Gastroesophageal sphincter (tissue), 4 donors: ENCODE measurements at regions not wholly inside any gene's neighbourhood (a gene's known extent, or its start where the extent isn't known, plus 50 kb on each side); places are given as distances from the start of the nearest gene placed in this dataset.
A peak's percentile ranks its signal among the peaks of the same experiment; 100 is the strongest.

Experiments
- ATAC-seq: fragments of 150-250 bp; one replicate; pipeline ENCODE4 v1.9.1; 2016; ENCODE audit warnings: mild to moderate bottlenecking, moderate library complexity
- H3K27ac ChIP-seq, 4 donors: fragments of 200-600 bp; sonication (generic) in 3 of 4; 1 replicate in 3 of 4; 2 replicates in 1 of 4; pipeline ENCODE4 v1.5.1; 2016 to 2019
- H3K27me3 ChIP-seq: fragments of 200-600 bp; sonication (generic); one replicate; pipeline ENCODE4 v1.5.1; 2019
- H3K36me3 ChIP-seq, 2 donors: fragments of 200-600 bp; sonication (generic); one replicate each; pipeline ENCODE4 v1.5.1; 2019; ENCODE audit warnings: control low read depth in 1 of 2
- H3K4me1 ChIP-seq, 3 donors: fragments of 200-600 bp; sonication (generic); 1 replicate in 2 of 3; 2 replicates in 1 of 3; pipeline ENCODE4 v1.5.1; 2016 to 2019; ENCODE audit warnings: control low read depth in 2 of 3
- H3K4me3 ChIP-seq, 2 donors: fragments of 200-600 bp; sonication (generic); one replicate each; pipeline ENCODE4 v1.5.1; 2019; ENCODE audit warnings: mild to moderate bottlenecking in 1 of 2, moderate library complexity in 1 of 2
- H3K9me3 ChIP-seq, 3 donors: fragments of 200-600 bp; sonication (generic); one replicate each; pipeline ENCODE4 v1.5.1; 2017 to 2019; ENCODE audit warnings: control low read depth in 2 of 3
- EP300 ChIP-seq: sonication (generic); formaldehyde crosslinking; IDR thresholded peaks from one replicate; pipeline ENCODE4 v1.6.1; 2017; ENCODE audit warnings: antibody characterized with exemption, mild to moderate bottlenecking
- POLR2A ChIP-seq, 2 donors: fragments of 450-650 bp; IDR thresholded peaks; one replicate each; pipeline ENCODE4 v1.6.1; 2017; ENCODE audit warnings: antibody characterized with exemption in 2 of 2, mild to moderate bottlenecking in 2 of 2, moderate library complexity in 1 of 2
- POLR2AphosphoS5 ChIP-seq: sonication (generic); formaldehyde crosslinking; IDR thresholded peaks from one replicate; pipeline ENCODE4 v1.6.1; 2017; ENCODE audit warnings: antibody characterized with exemption
- WGBS, 2 donors: methylation state at CpG; one replicate each; pipeline ENCODE4 v1.1.5; 2018; ENCODE audit warnings: low coverage in 1 of 2; 5-methylcytosine and 5-hydroxymethylcytosine counted together
- TF ChIP-seq, protein P1 (sequence below), 4 experiments: fragments of 200-600 bp in 2 of 4; fragments of 450-650 bp in 2 of 4; sonication (generic) in 1 of 4; IDR thresholded peaks; one replicate each; pipeline ENCODE4 v1.5.1; 2017 to 2019; ENCODE audit warnings: antibody characterized with exemption in 4 of 4, mild to moderate bottlenecking in 2 of 4, moderate library complexity in 2 of 4

DNA sequence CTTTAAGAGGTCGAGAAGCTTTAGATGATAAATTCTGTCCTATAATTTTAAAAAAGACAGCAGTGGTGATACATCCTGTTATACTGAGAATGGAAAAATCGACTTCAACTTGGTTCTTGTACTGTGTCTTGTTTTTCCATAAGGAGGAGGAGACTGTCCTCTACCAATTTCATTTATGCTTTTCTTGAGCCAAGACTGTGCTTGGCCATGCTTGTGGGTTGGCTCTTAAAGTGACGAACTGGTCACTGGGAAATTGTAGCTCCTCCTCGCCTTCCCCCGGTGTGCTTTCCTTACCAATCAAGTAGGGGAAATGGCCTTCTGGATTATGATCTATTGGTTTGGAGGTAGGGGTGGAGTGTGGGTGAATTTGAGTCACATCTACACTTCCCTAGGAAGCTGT lies 67.1 kb upstream of the HSPB3 start:
- Histone ChIP-seq H3K4me3 (no peak overlapping the region), H3K4me1 (peaks cover 0 to 23% (median 0%) of the 10 kb centered on the region in 3 donors), H3K36me3 (no peaks in the 10 kb centered on the region), H3K27ac (peak overlapping the region in 3 of 4 donors; percentile 11 to 21 (median 19)), H3K27me3 (no peaks in the 10 kb centered on the region), H3K9me3 (no peaks in the 10 kb centered on the region)
- WGBS, 2 donors, result 29 to 39% methylated on average over 3 to 5 of the region's 5 CpGs
- ATAC-seq, result peak; percentile 63
- TF ChIP-seq, protein P1, sequence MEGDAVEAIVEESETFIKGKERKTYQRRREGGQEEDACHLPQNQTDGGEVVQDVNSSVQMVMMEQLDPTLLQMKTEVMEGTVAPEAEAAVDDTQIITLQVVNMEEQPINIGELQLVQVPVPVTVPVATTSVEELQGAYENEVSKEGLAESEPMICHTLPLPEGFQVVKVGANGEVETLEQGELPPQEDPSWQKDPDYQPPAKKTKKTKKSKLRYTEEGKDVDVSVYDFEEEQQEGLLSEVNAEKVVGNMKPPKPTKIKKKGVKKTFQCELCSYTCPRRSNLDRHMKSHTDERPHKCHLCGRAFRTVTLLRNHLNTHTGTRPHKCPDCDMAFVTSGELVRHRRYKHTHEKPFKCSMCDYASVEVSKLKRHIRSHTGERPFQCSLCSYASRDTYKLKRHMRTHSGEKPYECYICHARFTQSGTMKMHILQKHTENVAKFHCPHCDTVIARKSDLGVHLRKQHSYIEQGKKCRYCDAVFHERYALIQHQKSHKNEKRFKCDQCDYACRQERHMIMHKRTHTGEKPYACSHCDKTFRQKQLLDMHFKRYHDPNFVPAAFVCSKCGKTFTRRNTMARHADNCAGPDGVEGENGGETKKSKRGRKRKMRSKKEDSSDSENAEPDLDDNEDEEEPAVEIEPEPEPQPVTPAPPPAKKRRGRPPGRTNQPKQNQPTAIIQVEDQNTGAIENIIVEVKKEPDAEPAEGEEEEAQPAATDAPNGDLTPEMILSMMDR (IDR thresholded peaks at IDR 0.05), result no peak
- TF ChIP-seq EP300, result no peak
- no peak for TF ChIP-seq POLR2A (IDR thresholded peaks at IDR 0.05)
- TF ChIP-seq POLR2AphosphoS5, result no peak

DNA sequence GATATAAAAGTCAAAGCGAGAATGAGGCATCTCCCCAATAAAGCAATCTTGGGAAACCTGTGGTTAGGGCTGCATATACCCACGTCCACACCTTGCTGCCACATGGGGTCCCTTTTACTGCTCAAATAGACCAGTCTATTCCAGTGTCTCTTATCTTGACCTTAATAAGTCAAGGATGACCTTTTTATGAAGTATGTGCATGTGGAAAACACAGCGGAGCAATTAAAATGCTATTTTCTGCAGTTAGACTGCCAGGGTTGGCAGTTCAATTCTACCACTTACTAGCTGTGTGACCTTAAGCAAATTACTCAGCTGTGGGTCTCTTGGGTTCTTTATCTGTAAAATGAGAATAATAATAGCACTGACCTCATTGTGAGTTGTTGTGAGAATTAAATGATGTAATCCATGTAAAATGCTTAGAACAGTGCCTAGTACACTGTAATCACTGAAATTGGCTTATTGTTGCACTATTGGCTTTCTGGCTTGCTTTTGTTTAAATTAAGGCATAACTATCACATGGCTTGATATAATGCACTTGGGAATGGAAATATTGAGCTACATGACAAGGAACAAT lies 67.8 kb upstream of the HSPB3 start:
- no peaks in the 10 kb centered on the region for H3K9me3 ChIP-seq
- H3K36me3 ChIP-seq, result no peaks in the 10 kb centered on the region
- H3K4me1 ChIP-seq, result peaks cover 0 to 23% (median 0%) of the 10 kb centered on the region in 3 donors
- H3K4me3 ChIP-seq, result no peak overlapping the region
- no peak for TF ChIP-seq POLR2A (IDR thresholded peaks at IDR 0.05)
- TF ChIP-seq POLR2AphosphoS5, result no peak
- TF ChIP-seq, protein P1 (IDR thresholded peaks at IDR 0.05), result no peak
- no peak for TF ChIP-seq EP300
- H3K27me3 ChIP-seq, result no peaks in the 10 kb centered on the region
- H3K27ac ChIP-seq, result peak overlapping the region in 2 of 4 donors; percentile 11 to 39
- 78 to 81% methylated on average over 3 of the region's 3 CpGs for WGBS, 2 donors
- peak; percentile 67 for ATAC-seq

DNA sequence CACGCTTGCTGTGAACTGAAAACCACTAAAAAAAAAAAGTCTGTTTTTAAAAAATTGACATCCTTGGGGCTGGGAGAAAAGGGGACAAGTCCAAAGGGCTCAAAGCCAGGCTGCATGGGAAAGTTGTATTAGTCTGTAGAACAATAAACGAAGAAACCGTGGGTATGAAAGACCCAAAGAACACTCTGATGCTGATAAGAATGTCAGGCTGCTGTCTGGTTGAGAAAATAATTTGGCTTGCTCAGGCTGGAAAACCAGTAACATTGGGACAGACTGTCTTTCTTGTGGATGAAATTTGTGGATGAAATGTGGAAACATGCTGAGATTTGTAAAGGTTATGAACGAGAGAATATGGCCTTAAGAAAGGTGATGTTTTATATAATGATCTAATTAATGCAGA lies 68.5 kb upstream of the HSPB3 start:
- H3K4me3 ChIP-seq, result no peak overlapping the region
- peak overlapping the region in 2 of 4 donors; percentile 6 to 39 for H3K27ac ChIP-seq
- 46 to 79% methylated on average over 4 of the region's 4 CpGs for WGBS, 2 donors
- ATAC-seq, result no peak
- TF ChIP-seq, protein P1 (IDR thresholded peaks at IDR 0.05), result no peak
- TF ChIP-seq EP300 (no peak), POLR2A (IDR thresholded peaks at IDR 0.05) (no peak)
- no peaks in the 10 kb centered on the region for H3K27me3 ChIP-seq
- peaks cover 0 to 23% (median 0%) of the 10 kb centered on the region in 3 donors for H3K4me1 ChIP-seq
- H3K9me3 ChIP-seq, result no peaks in the 10 kb centered on the region
- no peaks in the 10 kb centered on the region for H3K36me3 ChIP-seq

DNA sequence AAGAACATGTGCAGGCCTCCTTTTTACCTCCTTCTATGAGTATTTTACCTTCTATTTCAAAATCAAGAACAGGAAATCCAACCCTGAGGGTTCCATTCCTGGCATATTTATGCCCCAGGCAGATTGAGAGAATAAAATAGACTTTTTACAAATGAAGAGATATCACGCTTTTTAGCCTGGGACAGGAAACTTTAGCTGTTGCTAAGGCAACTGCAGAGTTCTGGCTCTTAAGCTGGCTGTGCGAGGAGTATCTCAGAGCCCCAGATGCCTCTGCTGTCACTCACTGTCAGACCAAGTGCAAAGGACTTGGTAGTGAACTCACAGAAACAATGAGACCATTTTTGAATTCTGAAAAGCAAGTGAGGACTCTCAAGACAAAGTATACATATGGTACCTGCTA lies 69.5 kb upstream of the HSPB3 start:
- no peaks in the 10 kb centered on the region for H3K36me3 ChIP-seq
- TF ChIP-seq POLR2A (IDR thresholded peaks at IDR 0.05), result no peak
- no peak for TF ChIP-seq POLR2AphosphoS5
- TF ChIP-seq, protein P1 (IDR thresholded peaks at IDR 0.05), result no peak
- no peak for ATAC-seq
- no peak overlapping the region for H3K4me3 ChIP-seq
- peaks cover 0 to 23% (median 0%) of the 10 kb centered on the region in 3 donors for H3K4me1 ChIP-seq
- H3K9me3 ChIP-seq, result no peaks in the 10 kb centered on the region
- WGBS, 2 donors, result 60 to 67% methylated on average over 1 to 2 of the region's 2 CpGs
- peak overlapping the region in 1 of 4 donors; percentile 22 for H3K27ac ChIP-seq
- no peaks in the 10 kb centered on the region for H3K27me3 ChIP-seq

DNA sequence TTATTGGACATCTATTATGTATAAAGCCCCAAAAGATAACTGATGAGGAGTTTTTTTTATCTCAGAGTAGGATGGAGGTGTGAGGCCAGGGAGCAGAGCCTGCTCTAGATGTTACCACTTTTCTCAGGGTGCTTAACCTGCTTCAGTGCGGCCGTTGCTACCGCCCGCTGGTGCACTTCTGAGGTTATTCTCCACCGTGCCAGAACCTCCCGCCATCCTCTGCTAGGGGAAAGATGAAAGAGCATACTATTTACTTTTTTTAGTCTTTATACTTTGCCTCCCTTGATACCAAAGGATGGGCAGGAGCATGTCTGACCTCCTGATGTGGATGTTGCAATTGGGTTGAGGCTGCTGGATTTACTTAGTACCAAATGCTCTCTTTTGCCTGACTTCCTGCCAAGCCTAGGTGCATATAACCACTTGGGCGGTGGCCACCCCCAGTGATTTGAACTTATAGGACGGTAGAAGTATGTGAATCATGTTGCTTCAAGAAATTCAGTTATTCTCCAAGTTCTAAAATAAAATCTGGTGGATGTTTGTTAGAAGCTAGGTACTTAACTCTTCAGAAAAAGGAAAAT lies 71.1 kb upstream of the HSPB3 start:
- Histone ChIP-seq H3K4me1 (peaks cover 0 to 23% (median 0%) of the 10 kb centered on the region in 3 donors), H3K4me3 (no peak overlapping the region), H3K36me3 (no peaks in the 10 kb centered on the region), H3K9me3 (no peaks in the 10 kb centered on the region), H3K27ac (no peak overlapping the region), H3K27me3 (no peaks in the 10 kb centered on the region)
- TF ChIP-seq, protein P1 (IDR thresholded peaks at IDR 0.05), result no peak
- no peak for TF ChIP-seq EP300
- TF ChIP-seq POLR2AphosphoS5, result no peak
- no peak for TF ChIP-seq POLR2A (IDR thresholded peaks at IDR 0.05)
- 90 to 93% methylated on average over 6 to 7 of the region's 8 CpGs for WGBS, 2 donors
- no peak for ATAC-seq
